Activated CD4-positive, alpha-beta T cell treated with anti-CD3 and anti-CD28 coated beads, Interleukin-2, amount 50 U/mL, for 1 hour (primary cell): ENCODE measurements at regions not wholly inside any gene's neighbourhood (a gene's known extent, or its start where the extent isn't known, plus 50 kb on each side); places are given as distances from the start of the nearest gene placed in this dataset.

Source experiments
- DNase-seq: peaks from one replicate; pipeline ENCODE4 v3.0.0-alpha.2; 2020

GRCh38 chr18:67218556-67218955 is 298.0 kb downstream of the DSEL start:
- DNase-seq: no peak

GRCh38 chr18:67217551-67218166 is 298.9 kb downstream of the DSEL start:
- peak; percentile 48 for DNase-seq

- no peak for DNase-seq
These were observed 299.7 kb downstream of the DSEL start for GRCh38 chr18:67216846-67217245.

GRCh38 chr18:67215686-67216085 is 300.8 kb downstream of the DSEL start:
- DNase-seq: no peak

GRCh38 chr18:67211646-67212045 is 304.9 kb downstream of the DSEL start:
- no peak for DNase-seq

- DNase-seq: no peak
These were observed 315.9 kb downstream of the DSEL start for GRCh38 chr18:67200665-67201064.

- no peak for DNase-seq
These were observed 316.4 kb downstream of the DSEL start for GRCh38 chr18:67199993-67200617.

- DNase-seq: no peak
These were observed 321.6 kb downstream of the DSEL start for GRCh38 chr18:67194886-67195285.

GRCh38 chr18:67192535-67192934 is 324.0 kb downstream of the DSEL start:
- no peak for DNase-seq

- DNase-seq: no peak
These were observed 333.1 kb downstream of the DSEL start for GRCh38 chr18:67183398-67183797.

- DNase-seq: no peak
These were observed 336.8 kb downstream of the DSEL start for GRCh38 chr18:67179726-67180125.

GRCh38 chr18:67159662-67160061 is 356.9 kb downstream of the DSEL start:
- no peak for DNase-seq

GRCh38 chr18:67154979-67155378 is 361.5 kb downstream of the DSEL start:
- no peak for DNase-seq

GRCh38 chr18:67151366-67151765 is 365.2 kb downstream of the DSEL start:
- no peak for DNase-seq

- no peak for DNase-seq
These were observed 370.8 kb downstream of the DSEL start for GRCh38 chr18:67145586-67146292.

- no peak for DNase-seq
These were observed 372.2 kb downstream of the DSEL start for GRCh38 chr18:67144329-67144728.

- no peak for DNase-seq
These were observed 373.5 kb downstream of the DSEL start for GRCh38 chr18:67143028-67143427.

- no peak for DNase-seq
These were observed 373.9 kb downstream of the DSEL start for GRCh38 chr18:67142604-67143003.

GRCh38 chr18:67140495-67140894 is 376.0 kb downstream of the DSEL start:
- DNase-seq: no peak

- no peak for DNase-seq
These were observed 376.6 kb downstream of the DSEL start for GRCh38 chr18:67139899-67140298.

GRCh38 chr18:67135981-67136380 is 380.5 kb downstream of the DSEL start:
- DNase-seq: no peak

GRCh38 chr18:67134911-67135310 is 381.6 kb downstream of the DSEL start:
- no peak for DNase-seq

- DNase-seq: no peak
These were observed 382.9 kb downstream of the DSEL start for GRCh38 chr18:67133669-67134068.

GRCh38 chr18:67132919-67133318 is 383.6 kb downstream of the DSEL start:
- no peak for DNase-seq
